GM12873 (cell line): ENCODE measurements at regions not wholly inside any gene's neighbourhood (a gene's known extent, or its start where the extent isn't known, plus 50 kb on each side); places are given as distances from the start of the nearest gene placed in this dataset.

Experiments
- TF ChIP-seq, protein P1 (sequence below): IDR thresholded peaks from 2 replicates; pipeline ENCODE4 v1.5.1; 2012; ENCODE audit warnings: low read depth, mild to moderate bottlenecking, moderate library complexity, low read length, control low read depth; ENCODE audit not compliant: insufficient read depth; ENCODE audit errors: missing control alignments

- TF ChIP-seq, protein P1, sequence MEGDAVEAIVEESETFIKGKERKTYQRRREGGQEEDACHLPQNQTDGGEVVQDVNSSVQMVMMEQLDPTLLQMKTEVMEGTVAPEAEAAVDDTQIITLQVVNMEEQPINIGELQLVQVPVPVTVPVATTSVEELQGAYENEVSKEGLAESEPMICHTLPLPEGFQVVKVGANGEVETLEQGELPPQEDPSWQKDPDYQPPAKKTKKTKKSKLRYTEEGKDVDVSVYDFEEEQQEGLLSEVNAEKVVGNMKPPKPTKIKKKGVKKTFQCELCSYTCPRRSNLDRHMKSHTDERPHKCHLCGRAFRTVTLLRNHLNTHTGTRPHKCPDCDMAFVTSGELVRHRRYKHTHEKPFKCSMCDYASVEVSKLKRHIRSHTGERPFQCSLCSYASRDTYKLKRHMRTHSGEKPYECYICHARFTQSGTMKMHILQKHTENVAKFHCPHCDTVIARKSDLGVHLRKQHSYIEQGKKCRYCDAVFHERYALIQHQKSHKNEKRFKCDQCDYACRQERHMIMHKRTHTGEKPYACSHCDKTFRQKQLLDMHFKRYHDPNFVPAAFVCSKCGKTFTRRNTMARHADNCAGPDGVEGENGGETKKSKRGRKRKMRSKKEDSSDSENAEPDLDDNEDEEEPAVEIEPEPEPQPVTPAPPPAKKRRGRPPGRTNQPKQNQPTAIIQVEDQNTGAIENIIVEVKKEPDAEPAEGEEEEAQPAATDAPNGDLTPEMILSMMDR = no peak
Measured at GRCh38 chr14:34254571-34254970, 207.5 kb downstream of the SPTSSA start.

DNA sequence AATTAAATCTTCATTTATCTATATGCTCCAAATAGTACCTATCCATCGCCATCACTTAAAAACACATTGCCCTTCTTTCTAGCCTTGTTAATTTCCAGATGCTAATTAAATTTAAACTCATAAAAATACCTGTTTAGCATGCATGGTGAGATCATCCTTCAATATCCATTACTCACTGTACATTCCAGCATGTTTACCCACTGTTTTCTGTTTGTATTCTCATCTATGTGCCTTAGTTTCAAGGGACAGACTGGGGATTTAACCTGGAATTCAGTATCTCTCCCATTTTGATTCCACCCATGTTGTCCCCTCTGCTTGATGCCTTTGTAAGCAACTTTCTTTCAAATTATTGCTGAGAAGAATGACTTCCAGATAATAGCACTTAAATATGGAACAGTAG, 208.0 kb downstream of the SPTSSA start:
- TF ChIP-seq, protein P1 = no peak

GRCh38 chr14:34252227-34252626, 209.8 kb downstream of the SPTSSA start:
- TF ChIP-seq, protein P1 = no peak

DNA sequence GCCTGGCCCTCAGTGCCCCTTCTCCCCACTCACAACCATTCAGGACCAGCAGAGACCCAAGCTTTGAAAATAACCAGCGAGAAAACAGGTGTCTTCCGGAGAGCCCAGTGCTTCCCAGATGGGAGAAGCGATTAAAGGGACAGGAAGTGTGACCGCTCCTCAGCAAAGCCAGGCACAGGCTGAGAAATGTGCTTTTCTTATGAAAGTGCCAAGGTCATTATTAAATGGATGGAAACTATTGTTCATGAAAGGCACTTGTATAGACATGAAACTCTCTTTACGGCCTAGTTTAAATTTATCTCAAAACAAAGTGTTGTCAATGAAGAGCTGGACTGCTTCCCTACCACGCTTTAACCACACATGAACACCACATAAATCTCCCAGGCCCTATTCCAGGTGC, 210.4 kb downstream of the SPTSSA start:
- TF ChIP-seq, protein P1 = no peak

DNA sequence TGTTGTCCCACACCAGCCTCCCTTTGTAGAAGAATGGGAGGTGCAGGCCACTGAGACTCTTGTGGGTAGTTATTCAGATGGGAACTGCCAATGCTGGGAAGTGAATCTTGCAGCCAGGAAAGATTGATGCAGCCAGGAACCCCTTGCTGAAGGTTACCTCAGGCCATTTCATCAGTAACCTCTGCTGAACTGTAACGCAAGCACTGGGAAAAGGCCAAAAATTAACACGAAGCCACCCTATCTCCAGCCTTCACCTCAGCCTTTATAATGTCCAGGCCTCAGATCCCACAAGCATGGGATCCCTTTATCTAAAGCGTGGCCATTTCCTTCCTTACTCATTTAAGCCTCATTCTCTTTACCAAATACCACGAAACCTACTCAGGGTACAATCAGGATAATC, 211.1 kb downstream of the SPTSSA start:
- TF ChIP-seq, protein P1 = no peak

GRCh38 chr14:34247605-34248004, 214.4 kb downstream of the SPTSSA start:
- TF ChIP-seq, protein P1 = no peak

GRCh38 chr14:34246206-34246605, 215.8 kb downstream of the SPTSSA start:
- TF ChIP-seq, protein P1 = no peak
